ENCODE measurements at regions not wholly inside any gene's neighbourhood (a gene's known extent, or its start where the extent isn't known, plus 50 kb on each side); places are given as distances from the start of the nearest gene placed in this dataset.

- intact Hi-C loops (cut with micrococcal nuclease; ENCODE audit: unreplicated experiment) = no loop called here
- H3K27ac ChIP-seq (ENCODE audit: low read depth, low read length, poor library complexity, severe bottlenecking) = no peak overlapping the region
- TF ChIP-seq EZH2phosphoT487 (IDR thresholded peaks at IDR 0.05; ENCODE audit: borderline replicate concordance, low read depth, low read length) = no peak
- TF ChIP-seq, protein P1, sequence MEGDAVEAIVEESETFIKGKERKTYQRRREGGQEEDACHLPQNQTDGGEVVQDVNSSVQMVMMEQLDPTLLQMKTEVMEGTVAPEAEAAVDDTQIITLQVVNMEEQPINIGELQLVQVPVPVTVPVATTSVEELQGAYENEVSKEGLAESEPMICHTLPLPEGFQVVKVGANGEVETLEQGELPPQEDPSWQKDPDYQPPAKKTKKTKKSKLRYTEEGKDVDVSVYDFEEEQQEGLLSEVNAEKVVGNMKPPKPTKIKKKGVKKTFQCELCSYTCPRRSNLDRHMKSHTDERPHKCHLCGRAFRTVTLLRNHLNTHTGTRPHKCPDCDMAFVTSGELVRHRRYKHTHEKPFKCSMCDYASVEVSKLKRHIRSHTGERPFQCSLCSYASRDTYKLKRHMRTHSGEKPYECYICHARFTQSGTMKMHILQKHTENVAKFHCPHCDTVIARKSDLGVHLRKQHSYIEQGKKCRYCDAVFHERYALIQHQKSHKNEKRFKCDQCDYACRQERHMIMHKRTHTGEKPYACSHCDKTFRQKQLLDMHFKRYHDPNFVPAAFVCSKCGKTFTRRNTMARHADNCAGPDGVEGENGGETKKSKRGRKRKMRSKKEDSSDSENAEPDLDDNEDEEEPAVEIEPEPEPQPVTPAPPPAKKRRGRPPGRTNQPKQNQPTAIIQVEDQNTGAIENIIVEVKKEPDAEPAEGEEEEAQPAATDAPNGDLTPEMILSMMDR (conservative IDR thresholded peaks at IDR 0.05; ENCODE audit: low read length) = no peak
- H3K4me1 ChIP-seq (ENCODE audit: insufficient read depth, low read length, poor library complexity, severe bottlenecking) = no peaks in the 10 kb centered on the region
- no peak overlapping the region for H3K4me2 ChIP-seq (ENCODE audit: low read length)
- H3K9me3 ChIP-seq (ENCODE audit: low read length) = no peaks in the 10 kb centered on the region
- H3K9me2 ChIP-seq (ENCODE audit: insufficient read depth, low read length) = no peaks in the 10 kb centered on the region
- H4K20me1 ChIP-seq (ENCODE audit: insufficient read depth, low read length) = no peaks in the 10 kb centered on the region
- H3K79me2 ChIP-seq (ENCODE audit: insufficient read depth, low read depth, low read length) = no peaks in the 10 kb centered on the region
- no peak for DNase-seq (ENCODE audit: low spot score)
- no TSS peak for BruUV-seq (replicated peaks)
- no peak overlapping the region for H3K4me3 ChIP-seq (ENCODE audit: low read depth, low read length, poor library complexity, severe bottlenecking)
- no peak overlapping the region for H2AFZ ChIP-seq (ENCODE audit: low read length)
- ChIA-PET POLR2A (interaction anchor here (0.9 kb wide), 1 partner anchor 16 kb away, joined by 3 read pairs; no protein-coding TSS in a partner anchor), CTCF (ENCODE audit: unreplicated experiment) (no interaction called here)
- H3K36me3 ChIP-seq (ENCODE audit: insufficient read depth, low read length) = no peaks in the 10 kb centered on the region
These were observed 103.5 kb upstream of the KCNAB1 start for GRCh38 chr3:156016902-156017301.

DNA sequence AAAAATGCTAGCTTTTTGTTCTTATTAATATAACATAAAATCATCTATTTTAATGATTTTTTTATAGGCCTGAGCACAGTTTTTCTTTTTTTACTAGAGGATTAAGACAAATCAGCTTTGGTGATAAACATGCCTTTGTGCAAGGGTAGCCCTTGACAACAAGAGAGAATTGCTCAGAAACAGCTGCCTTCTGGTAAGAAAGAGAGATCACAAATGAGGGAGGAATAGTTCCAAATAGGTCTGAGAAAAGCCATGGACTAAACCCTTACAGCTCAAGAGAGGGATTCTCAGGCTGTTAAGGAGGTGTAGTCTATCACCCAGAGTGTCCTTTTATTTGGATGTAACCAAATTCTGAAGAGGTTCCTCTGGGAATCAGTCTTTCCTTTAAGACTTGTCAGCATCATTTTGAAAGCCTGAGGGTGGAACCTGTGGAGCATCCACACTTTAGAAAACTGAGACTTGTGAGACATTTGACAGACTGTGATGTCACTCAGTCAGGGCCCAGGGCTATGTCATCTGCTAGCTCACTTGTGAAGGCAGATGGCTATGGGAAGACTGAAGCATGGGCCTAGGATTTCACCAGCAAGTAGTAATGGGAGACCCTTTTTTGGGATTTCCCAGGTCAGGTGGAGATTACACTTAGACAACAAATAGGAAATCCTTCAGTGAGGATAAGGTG lies 102.9 kb upstream of the KCNAB1 start:
- no peaks in the 10 kb centered on the region for H3K79me2 ChIP-seq (ENCODE audit: insufficient read depth, low read depth, low read length)
- no peaks in the 10 kb centered on the region for H4K20me1 ChIP-seq (ENCODE audit: insufficient read depth, low read length)
- ChIA-PET POLR2A (interaction anchor here (0.9 to 1.3 kb wide), 2 partner anchors 10 to 15 kb away, joined by 3 read pairs; no protein-coding TSS in a partner anchor), CTCF (ENCODE audit: unreplicated experiment) (no interaction called here)
- no peaks in the 10 kb centered on the region for H3K36me3 ChIP-seq (ENCODE audit: insufficient read depth, low read length)
- no peak overlapping the region for H3K27ac ChIP-seq (ENCODE audit: low read depth, low read length, poor library complexity, severe bottlenecking)
- H3K9me2 ChIP-seq (ENCODE audit: insufficient read depth, low read length) = no peaks in the 10 kb centered on the region
- no TSS peak for BruUV-seq (replicated peaks)
- DNase-seq (ENCODE audit: low spot score) = no peak
- intact Hi-C loops (cut with micrococcal nuclease; ENCODE audit: unreplicated experiment) = no loop called here
- TF ChIP-seq EZH2phosphoT487 (IDR thresholded peaks at IDR 0.05; ENCODE audit: borderline replicate concordance, low read depth, low read length) = no peak
- TF ChIP-seq, protein P1 (conservative IDR thresholded peaks at IDR 0.05; ENCODE audit: low read length) = no peak
- no peak overlapping the region for H3K4me3 ChIP-seq (ENCODE audit: low read depth, low read length, poor library complexity, severe bottlenecking)
- H3K9me3 ChIP-seq (ENCODE audit: low read length) = no peaks in the 10 kb centered on the region
- H3K4me1 ChIP-seq (ENCODE audit: insufficient read depth, low read length, poor library complexity, severe bottlenecking) = no peaks in the 10 kb centered on the region
- H2AFZ ChIP-seq (ENCODE audit: low read length) = no peak overlapping the region
- no peak overlapping the region for H3K4me2 ChIP-seq (ENCODE audit: low read length)

DNA sequence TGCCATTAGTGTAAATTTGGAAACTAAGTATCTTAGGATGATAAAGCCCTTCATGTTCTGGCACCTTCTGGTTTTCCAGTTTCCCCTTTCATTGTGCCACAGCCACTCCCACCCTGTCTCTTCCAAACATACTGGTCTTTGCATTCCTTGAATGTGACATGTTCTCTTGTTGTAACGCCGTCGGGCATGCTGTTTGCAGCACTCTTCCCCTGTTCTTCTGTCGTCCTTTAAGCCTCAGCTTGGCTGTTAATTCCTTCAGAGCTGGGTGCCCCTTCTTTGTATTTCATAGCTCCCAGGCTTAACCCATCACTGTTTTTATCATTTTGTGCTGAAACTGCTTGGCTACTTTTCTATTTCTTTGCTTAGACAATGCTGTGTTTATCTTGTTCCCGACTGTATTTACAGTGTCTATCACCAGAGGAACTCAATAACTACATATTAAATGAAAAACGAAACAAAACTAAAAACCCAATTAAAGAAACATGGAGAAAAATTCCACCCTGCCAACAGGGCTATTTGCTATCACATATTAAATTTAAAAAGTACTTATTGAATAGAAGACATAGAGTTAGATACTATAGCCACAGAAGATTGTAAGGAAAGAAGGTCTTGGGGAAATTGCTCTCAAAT lies 95.4 kb upstream of the KCNAB1 start:
- no peak for DNase-seq (ENCODE audit: low spot score)
- Histone ChIP-seq H3K4me1 (ENCODE audit: insufficient read depth, low read length, poor library complexity, severe bottlenecking) (no peaks in the 10 kb centered on the region), H3K79me2 (ENCODE audit: insufficient read depth, low read depth, low read length) (no peaks in the 10 kb centered on the region), H3K9me2 (ENCODE audit: insufficient read depth, low read length) (no peaks in the 10 kb centered on the region), H3K36me3 (ENCODE audit: insufficient read depth, low read length) (no peaks in the 10 kb centered on the region), H3K4me2 (ENCODE audit: low read length) (no peak overlapping the region), H3K9me3 (ENCODE audit: low read length) (no peaks in the 10 kb centered on the region), H3K27ac (ENCODE audit: low read depth, low read length, poor library complexity, severe bottlenecking) (no peak overlapping the region), H4K20me1 (ENCODE audit: insufficient read depth, low read length) (no peaks in the 10 kb centered on the region), H2AFZ (ENCODE audit: low read length) (no peak overlapping the region), H3K4me3 (ENCODE audit: low read depth, low read length, poor library complexity, severe bottlenecking) (no peak overlapping the region)
- ChIA-PET POLR2A (no interaction called here), CTCF (ENCODE audit: unreplicated experiment) (no interaction called here)
- no peak for TF ChIP-seq EZH2phosphoT487 (IDR thresholded peaks at IDR 0.05; ENCODE audit: borderline replicate concordance, low read depth, low read length)
- TF ChIP-seq, protein P1 (conservative IDR thresholded peaks at IDR 0.05; ENCODE audit: low read length) = no peak
- BruUV-seq (replicated peaks) = no TSS peak
- intact Hi-C loops (cut with micrococcal nuclease; ENCODE audit: unreplicated experiment) = no loop called here

Measured in OCI-LY7 (cell line).